ENCODE measurements at regions not wholly inside any gene's neighbourhood (a gene's known extent, or its start where the extent isn't known, plus 50 kb on each side); places are given as distances from the start of the nearest gene placed in this dataset.

GRCh38 chr5:135167634-135168033 is 133.6 kb upstream of the PITX1 start:
- TF ChIP-seq CTCF (conservative IDR thresholded peaks at IDR 0.05 in 1 of 2, IDR thresholded peaks at IDR 0.05 in 1 of 2; ENCODE audit: extremely low read depth in 1 of 2, insufficient read depth in 1 of 2, low read depth in 1 of 2, low read length in 2 of 2) (no peak), EZH2 (IDR thresholded peaks at IDR 0.05; ENCODE audit: borderline replicate concordance, low read length) (no peak)
